Activated T-helper 1 cell treated with Interleukin-2 at 50 U/mL for 16 hours (primary cell): ENCODE measurements at regions not wholly inside any gene's neighbourhood (a gene's known extent, or its start where the extent isn't known, plus 50 kb on each side); places are given as distances from the start of the nearest gene placed in this dataset.

Experiments used
- DNase-seq: peaks from one replicate; pipeline ENCODE4 v3.0.0-alpha.2; 2020; ENCODE audit warnings: low read depth

- DNase-seq = no peak
Measured at GRCh38 chr12:67151886-67152285, 117.3 kb upstream of the CAND1 start.

DNA sequence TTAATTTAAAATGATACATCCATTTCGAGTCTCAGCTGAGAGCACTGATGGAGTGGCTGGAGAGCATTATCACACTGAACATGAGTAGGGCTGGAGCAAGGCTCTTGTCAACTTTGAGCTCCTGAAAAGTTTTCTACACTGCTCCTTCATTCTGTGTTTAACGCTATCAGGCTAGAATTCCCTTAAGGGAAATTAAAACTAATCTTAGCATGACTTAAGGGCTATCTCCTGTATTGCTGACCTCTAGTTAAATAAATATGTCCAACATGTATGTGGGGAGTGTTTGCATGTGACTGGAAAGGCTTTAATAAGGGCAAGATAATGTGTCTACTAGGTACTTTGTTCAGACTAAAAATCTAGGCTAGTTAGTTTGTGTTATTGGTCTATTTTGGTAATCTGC is 116.7 kb upstream of the CAND1 start:
- no peak for DNase-seq

DNA sequence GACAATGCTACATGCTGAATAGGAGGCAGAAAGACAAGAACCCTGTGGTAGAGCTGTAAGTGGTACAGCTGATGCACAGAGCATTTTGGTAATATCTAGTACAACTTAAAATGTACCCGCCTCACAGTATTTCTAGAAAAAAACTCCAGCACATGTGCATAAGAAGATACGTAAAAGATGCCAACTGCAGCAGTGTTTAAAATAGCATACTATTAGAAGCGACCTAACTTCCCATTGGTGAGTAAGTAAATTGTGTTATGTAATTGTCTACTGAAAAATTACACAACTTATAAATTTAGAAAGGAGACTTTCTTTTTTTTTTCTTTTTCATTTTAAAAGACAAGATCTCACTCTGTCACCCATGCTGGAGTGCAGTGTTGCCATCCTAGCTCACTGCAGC is 114.3 kb upstream of the CAND1 start:
- no peak for DNase-seq

DNA sequence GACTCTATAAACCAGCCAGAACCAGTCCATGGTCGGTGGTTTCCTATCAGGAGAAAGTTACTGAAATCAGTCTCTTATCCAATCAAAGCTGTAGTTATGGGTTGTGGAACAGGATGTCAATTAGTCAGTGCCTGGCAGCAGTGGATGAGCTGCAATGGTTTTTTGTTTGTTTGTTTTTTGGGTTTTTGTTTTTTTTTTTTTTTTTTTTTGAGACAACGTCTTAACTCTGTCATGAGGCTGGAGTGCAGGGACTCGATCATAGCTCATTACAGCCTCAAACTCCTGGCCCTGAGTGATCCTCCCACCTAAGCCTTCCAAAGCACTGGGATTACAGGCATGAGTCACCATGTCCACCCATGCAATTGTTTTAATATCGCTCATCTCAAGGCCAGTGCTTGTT is 113.3 kb upstream of the CAND1 start:
- DNase-seq = no peak

DNA sequence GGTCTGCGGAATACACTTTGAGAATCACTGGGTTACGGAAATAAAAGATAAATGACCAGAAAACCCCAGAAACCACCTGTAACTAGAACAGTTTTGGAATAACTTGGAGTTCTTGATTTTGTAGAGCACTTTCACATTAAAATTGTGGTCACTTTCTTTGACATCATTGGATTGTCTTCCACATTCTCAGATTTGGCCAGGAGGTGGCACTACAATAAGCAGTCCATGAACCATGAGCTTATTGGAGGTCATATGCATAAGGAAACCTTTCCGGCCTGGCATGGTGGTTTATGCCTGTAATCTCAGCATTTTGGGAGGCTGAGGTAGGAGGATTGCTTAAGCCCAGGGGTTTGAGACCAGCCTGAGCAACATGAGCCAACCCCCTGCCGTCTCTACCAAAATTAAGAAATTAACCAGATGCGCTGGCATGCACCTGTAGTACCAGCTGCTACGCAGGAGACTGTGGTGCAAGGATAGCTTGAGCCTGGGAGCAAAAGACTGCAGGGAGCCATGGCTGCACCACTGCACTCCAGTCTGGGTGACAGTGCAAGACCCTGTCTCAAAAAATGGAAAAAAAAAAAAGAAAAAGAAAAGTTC is 107.7 kb upstream of the CAND1 start:
- no peak for DNase-seq

DNA sequence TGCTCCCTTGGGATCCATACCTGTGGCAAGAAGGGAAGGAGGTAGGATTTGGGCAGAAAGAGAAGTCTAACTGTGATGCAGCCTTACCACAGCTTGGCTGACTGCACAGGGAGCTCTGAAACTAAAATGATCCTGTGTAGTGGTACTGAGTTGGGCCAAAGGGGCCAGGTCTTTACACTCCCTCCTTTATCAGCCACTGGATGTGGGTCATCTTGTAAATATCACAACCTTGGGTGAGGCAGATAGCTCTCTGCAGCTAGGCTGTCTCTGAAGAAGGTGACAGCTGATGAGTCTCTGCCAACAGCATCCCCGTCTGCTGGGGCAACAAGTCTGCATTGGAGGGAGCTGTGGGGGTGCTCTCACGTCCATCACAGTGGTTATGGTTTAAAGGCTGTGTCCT is 95.9 kb upstream of the CAND1 start:
- DNase-seq = no peak

- DNase-seq = no peak
Measured at GRCh38 chr12:67182551-67182950, 86.6 kb upstream of the CAND1 start.

DNA sequence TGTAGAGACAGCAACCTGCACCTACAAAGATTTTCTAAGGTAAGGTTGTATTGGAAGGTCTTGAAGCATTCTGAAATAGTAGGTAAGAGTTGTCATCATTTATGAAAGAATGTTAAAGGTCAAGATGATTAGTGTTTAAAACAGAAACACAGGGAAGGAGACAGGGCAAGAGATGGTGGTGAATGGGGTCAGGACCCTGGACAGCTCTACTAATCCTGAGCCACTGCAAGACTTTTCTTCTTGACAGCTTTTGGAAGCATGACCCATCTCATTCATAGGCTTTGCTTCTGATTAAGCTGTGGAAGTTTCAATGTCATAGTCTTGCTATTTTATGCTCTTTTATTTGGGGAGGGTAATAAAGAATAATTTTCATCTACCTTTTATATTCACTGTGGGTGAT is 75.5 kb upstream of the CAND1 start:
- DNase-seq = no peak

DNA sequence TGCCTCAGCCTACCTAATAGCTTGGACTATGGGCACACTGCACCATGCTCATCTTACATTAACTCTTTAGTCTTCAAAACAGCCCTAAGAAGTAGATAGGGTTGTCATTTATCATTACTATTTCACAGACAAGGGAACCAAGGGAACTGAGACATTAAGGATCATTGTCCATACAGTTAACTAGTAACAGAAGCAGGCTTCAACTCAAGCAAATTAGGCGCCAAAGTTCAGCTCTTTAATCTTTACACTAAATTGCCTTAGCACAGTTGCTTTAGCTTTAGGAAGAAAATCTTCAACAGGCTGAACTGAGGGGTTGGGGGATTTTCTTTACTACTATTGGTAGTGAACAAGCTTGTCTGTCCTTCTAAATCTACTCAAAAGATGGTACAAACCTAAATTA is 68.8 kb upstream of the CAND1 start:
- no peak for DNase-seq

DNA sequence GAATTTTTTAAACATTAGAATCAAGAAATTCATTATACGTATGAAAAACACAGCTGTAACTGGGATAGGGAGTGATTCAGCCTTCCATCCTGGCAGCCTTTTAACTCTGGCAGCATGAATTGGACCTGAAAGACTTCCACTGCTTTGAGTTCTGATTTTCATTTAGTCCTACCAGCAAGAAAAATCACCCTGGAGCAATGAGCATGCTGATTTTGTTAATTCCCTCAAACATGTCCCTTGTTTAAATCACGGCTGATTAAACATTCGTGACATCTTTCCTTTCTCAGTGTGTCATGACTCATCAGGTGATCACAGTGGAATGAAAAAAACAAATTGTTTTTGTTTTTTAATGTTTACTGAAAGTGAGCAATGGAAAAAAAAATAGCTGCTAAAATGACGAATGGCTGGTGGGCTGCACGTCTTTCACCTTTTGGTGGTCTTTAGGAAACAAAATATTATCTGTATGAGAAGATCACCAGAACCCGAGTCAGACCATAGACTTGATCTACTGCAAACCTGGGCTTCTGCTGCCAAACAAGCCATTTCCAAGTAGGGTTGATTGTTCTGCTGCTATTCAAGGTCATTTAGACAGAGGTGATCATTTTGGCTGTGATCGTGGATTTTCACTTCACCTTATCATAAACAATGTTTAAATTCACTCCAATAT is 67.0 kb upstream of the CAND1 start:
- no peak for DNase-seq

GRCh38 chr12:67202678-67203012 is 66.5 kb upstream of the CAND1 start:
- no peak for DNase-seq

GRCh38 chr12:67208281-67209067 is 60.7 kb upstream of the CAND1 start:
- no peak for DNase-seq

DNA sequence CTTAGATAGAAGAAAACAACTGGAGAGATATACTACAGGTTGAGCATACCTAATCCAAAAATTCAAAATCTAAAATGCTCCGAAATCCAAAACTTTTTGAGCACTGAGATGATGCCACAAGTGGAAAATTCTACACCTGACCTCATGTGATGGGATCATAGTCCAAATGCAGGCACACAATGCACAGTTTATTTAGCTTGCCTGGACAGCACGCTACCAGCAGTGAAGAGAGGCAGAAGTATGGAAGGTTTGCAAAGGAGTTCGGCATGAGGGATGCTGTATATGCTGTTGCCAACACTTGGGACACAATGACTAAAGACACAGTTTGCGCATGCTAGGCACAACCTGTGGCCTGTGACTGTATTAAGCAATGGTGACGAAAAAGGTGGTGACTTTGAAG is 58.1 kb upstream of the CAND1 start:
- no peak for DNase-seq

DNA sequence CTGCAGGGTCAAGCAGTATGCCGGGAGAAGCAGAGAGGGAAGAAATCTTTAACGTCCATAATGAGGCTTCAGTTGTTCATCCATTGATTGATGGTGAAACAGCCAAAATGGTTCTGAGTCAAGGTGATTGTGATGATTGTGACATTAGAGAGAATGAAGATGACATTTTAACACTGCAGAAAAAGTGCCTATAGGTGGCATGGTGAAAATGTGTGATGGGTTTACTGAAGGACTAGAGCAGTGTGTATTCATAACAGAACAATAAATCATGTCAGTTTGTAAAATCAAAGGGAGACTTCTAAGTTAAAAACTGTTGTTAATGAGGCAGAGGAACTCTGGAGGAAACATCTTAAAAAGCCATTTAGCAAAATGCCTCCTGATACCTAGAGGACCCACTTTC is 57.7 kb upstream of the CAND1 start:
- DNase-seq = no peak

DNA sequence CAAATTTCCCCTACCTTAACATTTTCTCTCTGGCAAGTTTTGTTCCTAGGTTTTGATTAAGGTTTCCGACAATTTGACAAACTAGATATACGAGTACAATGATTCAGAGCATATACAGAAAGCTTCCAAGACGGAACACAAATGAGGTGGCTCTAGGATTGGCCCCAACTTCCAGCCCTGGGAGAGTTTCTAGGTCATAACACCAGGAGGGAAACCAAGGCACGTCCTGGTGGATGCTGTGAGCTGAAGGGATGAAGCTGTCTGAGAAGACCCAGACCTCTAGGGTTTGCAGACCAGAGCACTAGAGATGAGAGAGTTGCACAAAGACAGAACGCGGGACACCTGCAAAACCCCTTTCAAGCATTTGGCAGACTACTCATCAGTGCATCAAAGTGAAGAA is 51.5 kb upstream of the CAND1 start:
- DNase-seq = no peak
